ENCODE measurements at regions not wholly inside any gene's neighbourhood (a gene's known extent, or its start where the extent isn't known, plus 50 kb on each side); places are given as distances from the start of the nearest gene placed in this dataset.

- no peak overlapping the region for H2AFZ ChIP-seq (ENCODE audit: low read length)
- no TSS peak for BruUV-seq (replicated peaks)
- no peaks in the 10 kb centered on the region for H4K20me1 ChIP-seq (ENCODE audit: low read length)
- H3K27me3 ChIP-seq (ENCODE audit: low read length): peaks cover 47% of the 10 kb centered on the region
- H3K4me2 ChIP-seq (ENCODE audit: low read length): no peak overlapping the region
- no peaks in the 10 kb centered on the region for H3K79me2 ChIP-seq (ENCODE audit: low read length)
- H3K36me3 ChIP-seq (ENCODE audit: low read depth, low read length): no peaks in the 10 kb centered on the region
- ATAC-seq (no peak), DNase-seq (no peak)
- intact Hi-C loops (cut with micrococcal nuclease): no loop called here
- ChIA-PET POLR2A (ENCODE audit: unreplicated experiment) (no interaction called here), CTCF (no interaction called here)
- H3K9me3 ChIP-seq (ENCODE audit: low read length): no peaks in the 10 kb centered on the region
- no peak overlapping the region for H3K9ac ChIP-seq (ENCODE audit: low read length)
- no peak overlapping the region for H3K4me3 ChIP-seq (ENCODE audit: low read length)
- TF ChIP-seq EZH2phosphoT487 (IDR thresholded peaks at IDR 0.05; ENCODE audit: borderline replicate concordance, low read length) (no peak), CTCF (conservative IDR thresholded peaks at IDR 0.05; ENCODE audit: low read depth, low read length) (no peak), EZH2 (IDR thresholded peaks at IDR 0.05; ENCODE audit: low read length, unreplicated experiment) (no peak)
- no peak overlapping the region for H3K27ac ChIP-seq (ENCODE audit: low read length)
- no peaks in the 10 kb centered on the region for H3K4me1 ChIP-seq (ENCODE audit: insufficient read depth, low read length)
- no peaks in the 10 kb centered on the region for H3K9me2 ChIP-seq (replicated peaks; ENCODE audit: low read length)
- H3F3A ChIP-seq (ENCODE audit: low read length, unreplicated experiment): no peaks in the 10 kb centered on the region
Observed at GRCh38 chr22:49574881-49575702, 252.6 kb downstream of the BRD1 start.

- no peak overlapping the region for H2AFZ ChIP-seq (ENCODE audit: low read length)
- ATAC-seq (no peak), DNase-seq (no peak)
- no peak overlapping the region for H3K9ac ChIP-seq (ENCODE audit: low read length)
- no peaks in the 10 kb centered on the region for H3K79me2 ChIP-seq (ENCODE audit: low read length)
- CTCF ChIA-PET: no interaction called here
- H3K9me3 ChIP-seq (ENCODE audit: low read length): no peaks in the 10 kb centered on the region
- H3K4me3 ChIP-seq (ENCODE audit: low read length): no peak overlapping the region
- no peaks in the 10 kb centered on the region for H3K4me1 ChIP-seq (ENCODE audit: insufficient read depth, low read length)
- H3F3A ChIP-seq (ENCODE audit: low read length, unreplicated experiment): no peaks in the 10 kb centered on the region
- no peak overlapping the region for H3K27ac ChIP-seq (ENCODE audit: low read length)
- no peaks in the 10 kb centered on the region for H3K9me2 ChIP-seq (replicated peaks; ENCODE audit: low read length)
- H3K4me2 ChIP-seq (ENCODE audit: low read length): no peak overlapping the region
- H4K20me1 ChIP-seq (ENCODE audit: low read length): no peaks in the 10 kb centered on the region
- no peak for TF ChIP-seq EZH2phosphoT487 (IDR thresholded peaks at IDR 0.05; ENCODE audit: borderline replicate concordance, low read length)
- no peak for TF ChIP-seq EZH2 (IDR thresholded peaks at IDR 0.05; ENCODE audit: low read length, unreplicated experiment)
- no peak for TF ChIP-seq CTCF (conservative IDR thresholded peaks at IDR 0.05; ENCODE audit: low read depth, low read length)
- intact Hi-C loops (cut with micrococcal nuclease): no loop called here
- H3K27me3 ChIP-seq (ENCODE audit: low read length): peaks cover 47% of the 10 kb centered on the region
- POLR2A ChIA-PET (ENCODE audit: unreplicated experiment): no interaction called here
- no TSS peak for BruUV-seq (replicated peaks)
- no peaks in the 10 kb centered on the region for H3K36me3 ChIP-seq (ENCODE audit: low read depth, low read length)
Observed at GRCh38 chr22:49574205-49574880, 253.3 kb downstream of the BRD1 start.

Measured in PC-3 (cell line).